ENCODE measurements at regions not wholly inside any gene's neighbourhood (a gene's known extent, or its start where the extent isn't known, plus 50 kb on each side); places are given as distances from the start of the nearest gene placed in this dataset.

DNA sequence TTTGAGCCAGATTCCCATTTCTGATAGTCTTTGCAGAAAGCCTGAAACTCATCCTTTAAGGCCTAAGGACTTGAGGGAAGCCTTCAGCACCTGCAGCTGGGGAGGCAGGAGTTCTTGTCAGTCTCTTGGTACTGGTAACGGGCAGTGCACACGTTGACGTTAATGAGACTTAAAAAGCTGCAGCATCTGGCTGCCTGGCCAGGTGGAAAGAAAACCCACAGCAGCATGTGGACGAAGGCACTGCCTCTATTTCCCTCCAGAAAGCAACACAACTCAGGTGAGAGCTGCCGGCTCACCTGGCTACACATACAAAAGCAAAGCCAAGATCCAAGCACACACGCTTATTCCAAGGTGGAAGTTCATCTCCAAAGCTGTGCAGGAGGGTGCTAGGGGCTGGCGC lies 178.8 kb downstream of the ANAPC1 start:
- no peak overlapping the region for H3K4me3 ChIP-seq (ENCODE audit: control extremely low read depth in 1 of 5, extremely low read depth in 1 of 5, insufficient read depth in 1 of 5, low read depth in 2 of 5, low read length in 4 of 5)
- H3K9ac ChIP-seq (ENCODE audit: low read length): no peak overlapping the region
- ATAC-seq (ENCODE audit: low read depth) (peak; percentile 39), DNase-seq (peak; percentile 17)
- no peaks in the 10 kb centered on the region for H3K79me2 ChIP-seq (ENCODE audit: control insufficient read depth, insufficient read depth, low read length)
- no peaks in the 10 kb centered on the region for H3K27me3 Mint-ChIP-seq
- POLR2A ChIA-PET: no interaction called here
- H2AFZ ChIP-seq (ENCODE audit: insufficient read depth, low read depth, low read length, poor library complexity, severe bottlenecking): no peak overlapping the region
- TF ChIP-seq EZH2 (IDR thresholded peaks at IDR 0.05; ENCODE audit: borderline replicate concordance, insufficient read depth, low read depth, low read length, poor library complexity, severe bottlenecking): no peak
- TF ChIP-seq, protein P1, sequence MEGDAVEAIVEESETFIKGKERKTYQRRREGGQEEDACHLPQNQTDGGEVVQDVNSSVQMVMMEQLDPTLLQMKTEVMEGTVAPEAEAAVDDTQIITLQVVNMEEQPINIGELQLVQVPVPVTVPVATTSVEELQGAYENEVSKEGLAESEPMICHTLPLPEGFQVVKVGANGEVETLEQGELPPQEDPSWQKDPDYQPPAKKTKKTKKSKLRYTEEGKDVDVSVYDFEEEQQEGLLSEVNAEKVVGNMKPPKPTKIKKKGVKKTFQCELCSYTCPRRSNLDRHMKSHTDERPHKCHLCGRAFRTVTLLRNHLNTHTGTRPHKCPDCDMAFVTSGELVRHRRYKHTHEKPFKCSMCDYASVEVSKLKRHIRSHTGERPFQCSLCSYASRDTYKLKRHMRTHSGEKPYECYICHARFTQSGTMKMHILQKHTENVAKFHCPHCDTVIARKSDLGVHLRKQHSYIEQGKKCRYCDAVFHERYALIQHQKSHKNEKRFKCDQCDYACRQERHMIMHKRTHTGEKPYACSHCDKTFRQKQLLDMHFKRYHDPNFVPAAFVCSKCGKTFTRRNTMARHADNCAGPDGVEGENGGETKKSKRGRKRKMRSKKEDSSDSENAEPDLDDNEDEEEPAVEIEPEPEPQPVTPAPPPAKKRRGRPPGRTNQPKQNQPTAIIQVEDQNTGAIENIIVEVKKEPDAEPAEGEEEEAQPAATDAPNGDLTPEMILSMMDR (IDR thresholded peaks at IDR 0.05): no peak
- no peaks in the 10 kb centered on the region for H3K9me3 Mint-ChIP-seq (ENCODE audit: insufficient read depth)
- peak overlapping the region; percentile 92 for H3K27ac Mint-ChIP-seq
- WGBS (ENCODE audit: insufficient coverage): 15% methylated on average over 5 of the region's 7 CpGs
- peaks cover 23% of the 10 kb centered on the region for H3K4me1 Mint-ChIP-seq
- no peaks in the 10 kb centered on the region for H3K27me3 ChIP-seq (replicated peaks in 1 of 4; ENCODE audit: control extremely low read depth in 1 of 4, control insufficient read depth in 3 of 4, insufficient read depth in 4 of 4, low read length in 3 of 4)
- no peaks in the 10 kb centered on the region for H4K20me1 ChIP-seq (ENCODE audit: control insufficient read depth, insufficient read depth, low read length, poor library complexity, severe bottlenecking)
- intact Hi-C loops (cut with micrococcal nuclease): no loop called here
- peaks cover 0 to 5% (median 0%) of the 10 kb centered on the region in 3 donors for H3K9me3 ChIP-seq (ENCODE audit: control extremely low read depth in 1 of 3, control insufficient read depth in 2 of 3, insufficient read depth in 1 of 3, low read length in 2 of 3)
- no peak overlapping the region for H3K27ac ChIP-seq (ENCODE audit: low read length in 2 of 2)
- peaks cover 0 to 12% of the 10 kb centered on the region in 2 donors for H3K4me1 ChIP-seq (ENCODE audit: control insufficient read depth in 2 of 2, insufficient read depth in 2 of 2, low read length in 2 of 2)
- no peaks in the 10 kb centered on the region for H3K36me3 ChIP-seq (replicated peaks in 1 of 2; ENCODE audit: control extremely low read depth in 1 of 2, control insufficient read depth in 1 of 2, extremely low read depth in 1 of 2, insufficient read depth in 2 of 2, low read length in 1 of 2)
- H3K4me2 ChIP-seq (replicated peaks; ENCODE audit: low read depth, low read length, poor library complexity, severe bottlenecking): no peak overlapping the region
- H3K4me3 Mint-ChIP-seq: peak overlapping the region; percentile 65
- CTCF ChIA-PET: interaction anchor here (1.3 kb wide), 1 partner anchor 893 kb away, joined by 3 read pairs; no protein-coding TSS in a partner anchor

DNA sequence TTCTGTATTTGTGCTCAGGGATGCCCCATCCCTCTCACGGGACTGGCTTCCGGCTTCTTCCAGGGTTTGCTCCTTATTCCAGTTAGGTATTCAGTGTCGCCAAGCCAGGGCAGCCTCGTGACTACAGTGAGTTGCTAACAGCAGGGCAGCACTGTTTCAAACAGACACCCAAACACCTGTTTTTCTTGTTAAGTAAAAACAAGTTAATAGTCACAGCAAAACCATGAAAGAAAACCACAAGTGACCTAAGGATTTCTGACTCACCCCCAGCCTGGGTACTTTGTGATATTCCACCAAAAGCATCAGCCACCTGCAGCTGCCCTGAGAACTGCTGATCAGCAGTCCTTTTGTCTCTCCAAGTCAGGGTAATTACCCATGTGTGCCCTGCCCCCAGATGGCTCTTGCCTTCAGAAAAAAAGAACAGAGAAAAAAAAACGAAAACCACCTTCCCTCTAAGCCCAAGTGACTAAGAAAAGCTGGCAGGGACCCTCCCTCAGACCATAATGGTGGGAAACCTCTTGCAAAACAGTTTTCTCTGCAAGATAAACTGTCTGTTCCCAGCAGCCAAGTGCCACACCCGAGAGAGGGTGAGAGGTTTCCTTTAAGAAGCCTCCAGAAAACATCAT lies 178.2 kb downstream of the ANAPC1 start:
- H3K4me1 ChIP-seq (ENCODE audit: control insufficient read depth in 2 of 2, insufficient read depth in 2 of 2, low read length in 2 of 2): peaks cover 0 to 12% of the 10 kb centered on the region in 2 donors
- WGBS (ENCODE audit: insufficient coverage): 10% methylated on average over 3 of the region's 6 CpGs
- ChIA-PET CTCF (interaction anchor here (1.3 kb wide), 1 partner anchor 894 kb away, joined by 3 read pairs; no protein-coding TSS in a partner anchor), POLR2A (no interaction called here)
- no peaks in the 10 kb centered on the region for H3K36me3 ChIP-seq (replicated peaks in 1 of 2; ENCODE audit: control extremely low read depth in 1 of 2, control insufficient read depth in 1 of 2, extremely low read depth in 1 of 2, insufficient read depth in 2 of 2, low read length in 1 of 2)
- no peak overlapping the region for H3K9ac ChIP-seq (ENCODE audit: low read length)
- H3K4me3 ChIP-seq (ENCODE audit: control extremely low read depth in 1 of 5, extremely low read depth in 1 of 5, insufficient read depth in 1 of 5, low read depth in 2 of 5, low read length in 4 of 5): no peak overlapping the region
- Mint-ChIP-seq H3K4me3 (peak overlapping the region; percentile 65), H3K9me3 (ENCODE audit: insufficient read depth) (no peaks in the 10 kb centered on the region), H3K4me1 (peaks cover 23% of the 10 kb centered on the region), H3K27me3 (no peaks in the 10 kb centered on the region), H3K27ac (peak overlapping the region; percentile 92)
- H3K79me2 ChIP-seq (ENCODE audit: control insufficient read depth, insufficient read depth, low read length): no peaks in the 10 kb centered on the region
- H3K4me2 ChIP-seq (replicated peaks; ENCODE audit: low read depth, low read length, poor library complexity, severe bottlenecking): no peak overlapping the region
- DNase-seq (peak; percentile 23), ATAC-seq (ENCODE audit: low read depth) (peak; percentile 79)
- peaks cover 0 to 5% (median 0%) of the 10 kb centered on the region in 3 donors for H3K9me3 ChIP-seq (ENCODE audit: control extremely low read depth in 1 of 3, control insufficient read depth in 2 of 3, insufficient read depth in 1 of 3, low read length in 2 of 3)
- no peak overlapping the region for H2AFZ ChIP-seq (ENCODE audit: insufficient read depth, low read depth, low read length, poor library complexity, severe bottlenecking)
- no peak overlapping the region for H3K27ac ChIP-seq (ENCODE audit: low read length in 2 of 2)
- H4K20me1 ChIP-seq (ENCODE audit: control insufficient read depth, insufficient read depth, low read length, poor library complexity, severe bottlenecking): no peaks in the 10 kb centered on the region
- TF ChIP-seq, protein P1 (IDR thresholded peaks at IDR 0.05): no peak
- no peak for TF ChIP-seq EZH2 (IDR thresholded peaks at IDR 0.05; ENCODE audit: borderline replicate concordance, insufficient read depth, low read depth, low read length, poor library complexity, severe bottlenecking)
- H3K27me3 ChIP-seq (replicated peaks in 1 of 4; ENCODE audit: control extremely low read depth in 1 of 4, control insufficient read depth in 3 of 4, insufficient read depth in 4 of 4, low read length in 3 of 4): no peaks in the 10 kb centered on the region
- intact Hi-C loops (cut with micrococcal nuclease): no loop called here
